Islet of Langerhans (tissue), 1 donor: ENCODE measurements at regions not wholly inside any gene's neighbourhood (a gene's known extent, or its start where the extent isn't known, plus 50 kb on each side); places are given as distances from the start of the nearest gene placed in this dataset.
"Not testable (repeated sequence)": the region's sequence is repeated elsewhere in the genome, so short reads cannot be mapped to it uniquely, and the experiment has no call there.

Experiments
- FAIRE-seq: peaks from one replicate; lab custom pipeline; 2011; peaks lifted over from hg19 to GRCh38; lab: Jason Lieb, UNC

DNA sequence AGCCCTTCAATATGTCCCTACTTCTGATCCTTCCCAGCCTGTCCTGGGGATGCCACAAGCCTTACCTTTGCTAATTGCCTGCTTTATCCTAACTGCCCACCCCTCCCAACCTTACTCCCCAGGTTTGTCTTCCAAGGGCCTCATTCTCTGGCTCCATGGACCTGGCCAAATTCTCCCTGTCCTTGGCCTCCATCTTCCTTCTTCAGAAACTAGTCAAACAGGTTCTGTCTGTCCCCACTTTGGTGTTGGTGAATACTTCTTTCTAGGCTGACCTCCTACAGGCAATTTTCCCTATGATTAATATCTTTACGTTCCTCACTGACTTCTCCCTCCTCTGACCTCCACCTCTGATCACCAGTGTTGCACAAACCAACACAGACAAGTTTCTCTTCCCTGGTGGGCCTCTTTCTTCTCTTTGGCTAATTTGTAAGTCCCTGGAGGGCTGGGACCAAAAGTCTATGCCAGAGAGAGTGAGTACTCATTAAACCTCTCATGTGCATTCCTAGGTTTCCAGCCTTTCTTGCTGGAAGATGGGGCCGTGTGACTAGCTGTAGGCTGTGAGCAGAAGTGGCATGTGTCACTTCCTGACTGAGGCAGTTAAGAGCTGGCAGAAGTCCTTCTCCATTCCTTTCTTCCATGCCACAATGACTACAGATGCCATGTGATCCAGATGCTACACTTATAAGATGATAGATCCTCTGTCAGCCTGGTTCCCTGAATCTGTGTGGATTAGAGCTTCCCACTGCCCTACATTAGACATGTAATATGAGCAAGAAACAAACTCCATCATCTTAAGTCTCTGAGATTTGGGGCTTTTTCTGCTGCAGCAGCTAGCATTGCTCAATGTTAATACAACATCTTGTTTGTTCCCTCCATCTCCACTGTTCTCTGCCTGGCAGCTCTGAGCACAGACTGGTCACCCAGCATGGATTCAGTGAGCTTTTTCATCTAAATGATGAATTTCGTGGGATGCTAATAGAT is 382.7 kb downstream of the RPS24 start:
- FAIRE-seq: no peak

DNA sequence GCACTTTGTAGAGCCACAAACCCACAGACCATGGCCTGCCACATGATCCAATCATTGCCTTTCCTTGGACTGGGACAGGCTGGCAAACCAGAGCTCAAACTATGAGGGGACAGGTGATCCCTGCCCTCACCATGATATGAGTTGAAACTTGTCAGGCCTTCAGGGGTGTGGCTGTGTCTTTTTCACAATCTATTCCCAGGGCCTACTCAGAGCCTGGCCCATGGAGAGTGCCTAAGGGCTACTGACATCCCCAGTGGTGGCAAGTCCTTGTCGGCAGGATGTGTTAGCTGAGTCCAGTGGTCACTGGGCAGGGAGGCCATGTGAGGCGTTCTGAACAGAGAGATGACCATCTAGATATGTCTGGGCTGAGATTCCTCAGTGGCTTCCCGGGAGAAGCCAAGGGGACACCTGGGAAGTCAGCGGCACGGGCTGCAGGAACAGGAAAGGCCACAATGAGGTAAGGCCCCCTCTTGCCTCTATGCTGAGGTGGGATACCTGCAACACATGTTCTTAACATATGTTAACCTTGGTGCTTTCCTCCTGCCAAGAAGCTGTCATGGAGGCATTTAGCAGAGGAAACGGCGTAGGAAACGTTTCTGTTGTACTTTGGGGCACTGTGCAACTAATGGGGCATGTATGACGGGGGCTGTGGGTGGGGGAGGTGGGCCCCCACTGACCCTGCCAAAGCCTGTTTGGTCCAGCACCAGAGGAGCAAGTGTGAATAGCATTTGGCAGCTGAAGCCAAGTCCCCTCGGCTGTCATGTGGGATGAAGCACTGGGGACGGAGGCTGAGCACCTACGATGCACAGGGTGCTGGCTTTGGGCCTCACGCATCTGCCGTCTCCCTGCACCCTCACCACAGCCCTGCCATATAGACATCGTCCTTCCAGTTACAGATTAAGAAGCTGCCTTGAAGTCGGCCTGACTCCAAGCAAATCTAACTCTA is 384.0 kb downstream of the RPS24 start:
- no peak for FAIRE-seq

DNA sequence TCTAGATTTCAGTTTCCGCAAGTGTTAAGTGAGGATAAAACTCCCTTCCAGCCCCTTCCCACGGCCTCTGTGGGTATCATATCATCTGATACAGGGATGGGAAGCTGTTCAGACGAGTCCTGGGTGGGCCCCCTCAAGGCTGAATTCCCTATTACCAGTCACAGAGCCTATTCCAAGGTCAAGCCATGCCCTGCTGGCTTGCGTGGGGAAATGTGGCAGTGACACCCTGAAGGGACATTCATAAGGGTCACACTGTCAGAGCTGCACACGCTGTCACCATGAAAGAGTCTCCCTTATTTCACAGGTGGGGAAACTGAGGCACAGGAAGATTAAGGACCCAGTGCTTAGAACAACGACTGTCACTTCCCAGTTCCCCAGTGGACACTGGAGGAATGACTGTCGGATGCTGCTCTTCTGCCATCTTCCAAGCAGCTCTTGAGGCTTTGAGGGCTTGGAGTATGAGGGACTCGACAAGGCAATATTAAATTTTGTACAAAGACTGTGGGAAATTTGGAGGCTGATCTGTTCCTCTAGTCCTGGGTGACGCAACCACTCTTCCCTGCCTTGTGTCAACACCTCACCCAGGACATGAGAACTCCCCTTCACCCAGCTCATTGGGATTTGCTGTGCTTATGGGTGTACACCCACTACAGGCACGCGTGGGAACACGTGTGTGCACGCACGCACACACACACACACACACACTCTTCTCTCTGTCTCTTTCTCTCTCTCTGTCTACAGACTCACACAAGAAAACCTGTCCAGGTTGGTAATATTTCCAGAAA is 386.0 kb downstream of the RPS24 start:
- FAIRE-seq: no peak

DNA sequence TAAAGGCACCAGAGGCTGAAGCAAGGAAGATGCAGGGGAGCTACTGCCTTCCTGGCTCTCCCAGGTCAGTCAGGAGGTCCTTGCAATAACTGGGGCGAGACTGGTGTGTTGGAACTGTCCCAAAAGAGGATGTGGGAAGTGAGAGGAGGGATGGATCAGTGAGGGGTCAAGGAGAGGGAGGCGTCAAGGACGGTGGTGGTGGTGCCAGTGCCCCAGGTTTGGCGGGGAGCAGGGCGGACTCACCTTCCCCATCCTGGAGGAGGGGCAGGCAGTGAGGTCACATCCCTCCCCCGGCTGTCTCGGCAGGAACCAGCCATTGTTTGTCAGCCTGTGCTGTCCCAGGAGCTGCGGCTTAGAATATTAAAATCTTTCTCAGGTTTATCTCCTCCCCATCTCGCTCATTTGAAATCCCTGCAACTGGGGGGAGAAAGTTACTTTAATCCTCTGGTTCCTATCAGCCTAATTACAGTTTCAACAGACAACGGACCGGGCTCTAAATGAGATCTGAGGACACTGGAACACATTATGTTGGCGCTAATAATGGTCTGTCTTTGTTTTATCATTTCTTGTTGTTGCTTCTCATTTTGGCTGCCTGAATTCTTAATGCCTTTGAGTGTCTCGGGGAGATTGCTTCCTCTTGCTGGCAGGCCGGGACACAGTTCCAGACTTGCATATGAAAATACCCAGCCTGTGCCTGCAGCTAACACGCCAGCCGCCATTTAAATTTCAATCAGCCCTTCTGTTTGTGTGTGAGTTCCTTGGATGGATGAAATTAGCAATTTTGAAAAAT is 387.5 kb downstream of the RPS24 start:
- no peak for FAIRE-seq

DNA sequence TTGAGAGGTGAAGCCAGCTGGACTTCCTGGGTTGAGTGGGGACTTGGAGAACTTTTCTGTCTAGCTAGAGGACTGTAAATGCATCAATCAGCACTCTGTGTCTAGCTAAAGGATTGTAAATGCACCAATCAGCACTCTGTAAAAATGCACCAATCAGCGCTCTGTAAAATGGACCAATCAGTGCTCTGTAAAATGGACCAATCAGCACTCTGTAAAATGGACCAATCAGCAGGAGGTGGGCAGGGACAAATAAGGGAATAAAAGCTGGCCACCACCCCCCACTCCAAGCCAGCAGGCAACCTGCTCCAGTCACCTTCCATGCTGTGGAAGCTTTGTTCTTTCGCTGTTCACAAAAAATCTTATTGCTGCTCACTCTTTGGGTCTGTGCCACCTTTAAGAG is 390.4 kb downstream of the RPS24 start:
- not testable (repeated sequence) for FAIRE-seq

DNA sequence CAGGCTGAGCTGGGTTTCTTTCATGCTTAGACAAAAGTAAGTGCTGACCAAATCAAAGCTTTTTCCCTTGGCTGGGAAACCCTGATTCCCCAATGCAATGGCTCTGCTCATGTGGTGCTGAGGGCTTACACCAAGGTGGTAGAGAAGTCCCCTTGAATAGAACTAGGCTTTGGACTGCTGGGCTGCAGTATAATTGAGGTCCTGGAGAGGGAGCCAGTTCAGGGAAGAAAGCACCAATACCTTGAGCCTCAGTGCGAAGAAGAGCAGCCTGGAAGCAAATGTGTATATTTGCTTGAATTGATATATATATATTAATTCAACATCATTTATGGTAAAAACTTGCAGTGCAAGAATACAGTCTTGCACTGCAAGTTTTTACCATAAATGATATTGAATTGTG is 391.1 kb downstream of the RPS24 start:
- FAIRE-seq: no peak

DNA sequence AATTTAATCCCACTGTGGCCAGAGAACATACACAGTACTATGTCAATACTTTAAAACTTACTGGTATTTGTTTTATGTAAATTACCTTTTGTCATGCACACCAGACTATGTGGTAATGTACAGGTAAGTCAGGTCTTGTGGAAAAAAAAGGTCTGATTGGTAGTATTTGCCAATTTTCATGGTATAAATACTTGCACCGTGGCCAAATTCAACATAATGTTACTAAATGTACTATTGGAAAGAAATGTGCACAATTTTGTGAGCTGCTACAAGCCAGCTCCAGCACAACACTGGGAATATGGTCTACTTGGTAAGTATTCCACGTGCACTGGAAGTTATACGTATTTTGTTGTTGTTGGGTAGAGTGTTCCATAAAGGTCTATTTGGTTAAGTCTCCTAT is 392.5 kb downstream of the RPS24 start:
- no peak for FAIRE-seq

DNA sequence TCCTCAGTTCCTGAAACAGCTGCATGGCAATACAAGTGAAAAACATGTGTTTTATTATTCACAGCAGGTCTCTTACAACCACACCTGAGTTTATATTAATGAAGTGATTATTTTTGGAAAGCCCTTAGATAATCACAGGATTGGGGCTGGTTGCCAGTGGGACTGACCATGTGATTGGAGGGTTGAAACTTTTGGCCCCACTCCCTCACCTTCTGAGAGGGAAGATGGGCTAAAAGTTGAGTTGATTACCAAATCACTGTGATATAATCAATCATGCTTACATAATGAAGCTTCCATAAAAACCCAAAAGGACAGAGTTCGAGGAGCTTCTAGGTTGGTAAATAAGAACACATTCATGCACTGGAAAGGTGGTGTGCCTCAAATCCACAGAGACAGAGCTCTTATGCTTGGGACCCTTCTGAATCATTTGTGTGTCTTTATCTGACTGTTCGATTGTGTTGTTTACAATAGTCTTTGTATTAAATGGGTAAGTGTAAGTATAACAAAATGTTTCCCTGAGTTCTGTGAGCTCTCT is 393.9 kb downstream of the RPS24 start:
- no peak for FAIRE-seq

DNA sequence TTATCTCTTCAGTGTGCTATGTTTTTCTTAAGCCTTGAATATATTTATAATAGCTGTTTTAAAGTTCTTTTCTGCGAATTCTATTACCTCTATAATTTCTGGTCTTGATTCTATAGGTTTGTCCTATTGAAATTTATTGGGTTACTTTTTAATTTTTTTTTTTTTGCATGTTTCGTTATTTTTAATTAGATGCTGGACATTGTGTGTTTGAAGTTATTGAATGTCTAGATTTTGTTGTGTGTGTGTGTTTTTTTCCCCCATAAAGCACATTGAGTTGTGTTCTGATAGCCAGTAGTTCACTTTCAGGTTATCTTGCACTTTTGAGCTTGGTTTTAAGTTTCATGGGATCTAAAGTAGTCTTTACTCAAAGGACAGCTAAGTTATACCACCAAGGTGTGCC is 394.9 kb downstream of the RPS24 start:
- FAIRE-seq: no peak

DNA sequence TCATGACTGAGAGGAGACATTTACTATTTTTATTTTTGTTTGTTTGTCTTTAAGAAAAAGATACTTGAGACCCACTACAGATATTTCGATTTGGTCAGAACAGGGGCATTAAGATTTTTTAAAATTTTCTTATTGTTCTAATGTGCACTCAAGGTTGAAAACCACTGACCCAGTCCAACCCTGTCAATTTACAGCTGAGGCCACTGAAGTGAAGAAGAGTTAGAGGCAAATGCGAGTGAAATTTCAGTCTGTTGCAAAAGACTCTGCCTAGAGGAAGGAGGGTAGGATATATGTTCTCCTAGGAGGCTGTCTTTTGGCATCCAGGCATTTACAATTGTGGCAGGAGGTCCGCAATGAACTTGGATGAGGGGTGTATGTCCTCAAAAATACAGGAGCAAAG is 396.3 kb downstream of the RPS24 start:
- FAIRE-seq: no peak

DNA sequence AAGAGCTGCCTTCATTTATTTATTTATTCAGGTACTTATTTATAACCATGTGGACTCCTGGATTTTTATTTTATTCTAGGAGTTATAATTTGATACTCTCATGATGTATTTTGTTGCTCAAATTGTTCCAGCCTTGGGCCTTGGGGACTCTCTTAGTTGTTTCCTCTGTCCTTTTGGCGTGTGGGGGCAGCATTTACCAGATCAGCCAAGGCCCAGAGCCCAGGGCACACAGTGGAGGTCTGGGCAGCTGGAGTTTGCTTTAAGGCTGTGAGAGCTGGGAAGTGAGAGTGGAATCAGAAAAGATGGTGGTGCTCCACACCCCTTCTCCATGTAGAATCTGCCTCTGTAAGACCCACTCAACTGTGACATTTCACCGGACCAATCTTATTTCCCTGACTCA is 398.9 kb downstream of the RPS24 start:
- no peak for FAIRE-seq

DNA sequence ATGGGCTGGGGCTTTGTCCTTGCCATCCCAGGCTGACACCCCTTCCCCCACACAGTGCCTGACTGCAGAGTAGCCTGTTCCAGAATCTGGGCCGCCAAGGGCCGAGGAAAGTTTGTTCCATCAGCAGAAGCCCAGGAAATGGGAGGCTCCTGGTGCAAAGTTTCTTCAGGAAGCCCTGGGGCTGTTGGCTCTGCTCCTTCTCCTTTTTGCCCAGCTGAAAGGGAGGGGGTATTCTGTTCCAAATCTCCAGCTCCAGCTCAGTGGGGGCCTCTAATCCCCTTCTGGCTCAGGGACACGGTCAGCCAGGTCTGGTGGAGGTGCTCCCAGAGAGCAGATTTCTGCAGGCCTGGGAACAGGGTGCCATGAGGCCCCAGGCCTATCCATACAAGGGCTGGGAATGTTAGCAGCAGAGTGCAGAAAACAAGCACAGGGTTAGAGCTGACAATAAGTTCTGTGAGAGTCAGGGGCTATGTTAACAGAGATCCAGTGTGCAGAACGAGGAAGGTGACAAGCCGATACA is 399.5 kb downstream of the RPS24 start:
- no peak for FAIRE-seq

DNA sequence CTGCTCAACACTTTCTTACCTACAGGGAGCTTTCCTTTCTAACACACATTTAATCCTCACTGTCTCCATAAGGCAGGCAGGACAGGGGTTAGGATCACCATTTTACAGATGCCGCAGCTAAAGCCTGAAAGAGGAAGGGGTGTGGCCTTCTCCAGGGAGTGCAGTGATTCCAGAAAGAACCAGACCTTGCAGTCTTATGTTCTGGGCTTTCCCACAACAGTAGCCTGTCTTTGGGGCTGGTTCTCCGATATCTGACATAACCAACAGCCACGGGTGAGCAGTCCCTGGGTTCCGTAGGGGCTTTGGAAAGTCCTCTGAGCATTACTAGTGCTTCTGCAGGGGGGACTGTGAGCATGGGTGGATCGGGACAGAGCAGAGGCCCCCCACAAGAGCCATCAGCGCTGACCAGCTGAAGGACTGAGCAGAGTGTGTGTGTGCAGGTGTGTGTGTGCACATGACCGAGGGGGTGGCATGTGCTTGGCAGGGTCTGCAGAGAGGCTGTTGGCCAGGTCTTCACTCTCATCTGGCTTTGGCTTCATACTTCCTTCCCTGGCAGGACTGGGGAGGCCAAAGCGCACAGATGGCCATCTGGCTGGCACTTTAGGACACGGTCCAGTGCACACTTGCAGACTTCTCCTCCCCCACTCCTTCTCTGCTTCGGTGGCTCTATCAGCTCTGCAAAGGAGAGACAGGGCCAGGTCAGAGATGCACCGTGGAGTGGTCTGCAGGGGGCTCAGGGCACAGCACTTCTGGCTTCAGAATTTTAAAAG is 400.3 kb downstream of the RPS24 start:
- no peak for FAIRE-seq

DNA sequence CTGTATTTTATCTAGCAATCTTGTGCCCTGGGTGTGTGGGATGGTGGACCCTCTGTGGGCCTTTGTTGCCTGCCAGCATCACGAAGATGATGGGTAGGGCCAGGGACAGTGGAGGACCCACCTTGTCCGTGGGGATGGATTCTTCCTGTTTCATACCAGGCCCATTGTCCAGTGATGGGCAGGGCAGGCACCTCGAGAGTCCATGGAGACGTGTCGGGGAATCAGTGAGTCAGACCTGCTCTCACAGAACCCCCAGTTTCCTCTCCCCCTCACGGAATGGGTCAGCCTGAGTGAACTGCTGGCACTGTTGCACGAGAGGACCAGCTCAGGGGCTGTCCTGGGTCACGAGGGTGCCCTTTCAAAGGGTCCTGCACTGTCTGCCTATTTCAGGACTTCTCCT is 401.2 kb downstream of the RPS24 start:
- FAIRE-seq: no peak

DNA sequence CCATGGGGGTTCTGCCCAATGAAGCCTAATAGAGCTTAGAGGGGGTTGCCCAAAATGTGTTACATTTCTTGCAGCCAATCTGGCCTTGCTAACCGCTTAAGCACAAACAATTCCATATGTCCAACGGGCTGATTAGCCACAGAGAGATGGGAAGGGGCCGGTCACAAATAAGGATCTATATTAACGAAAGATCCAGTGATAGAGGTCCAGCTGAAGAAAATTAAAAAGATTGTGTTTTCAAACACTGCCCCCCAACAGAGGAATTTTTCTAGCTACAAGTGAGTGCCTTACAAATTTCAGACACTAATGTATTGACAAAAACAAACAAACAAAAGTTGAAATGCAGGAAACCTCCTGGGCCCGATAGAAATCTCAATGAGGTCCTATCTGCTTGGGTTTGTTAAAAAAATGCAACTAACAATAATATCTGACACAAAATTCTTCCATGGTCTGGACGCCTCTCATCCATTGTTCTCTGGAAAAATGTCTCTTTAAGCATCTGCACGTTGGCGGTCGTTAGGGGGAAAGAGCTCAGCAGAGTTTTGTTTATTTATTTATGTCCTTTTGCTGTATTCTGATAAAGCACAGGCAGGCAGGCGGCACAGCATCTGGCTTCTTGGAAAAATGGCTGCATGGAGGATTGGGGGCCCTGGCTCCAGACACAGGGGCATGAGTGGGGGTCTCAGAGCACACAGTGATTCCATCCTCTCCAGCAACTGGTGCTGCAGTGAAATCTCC is 402.0 kb downstream of the RPS24 start:
- no peak for FAIRE-seq

DNA sequence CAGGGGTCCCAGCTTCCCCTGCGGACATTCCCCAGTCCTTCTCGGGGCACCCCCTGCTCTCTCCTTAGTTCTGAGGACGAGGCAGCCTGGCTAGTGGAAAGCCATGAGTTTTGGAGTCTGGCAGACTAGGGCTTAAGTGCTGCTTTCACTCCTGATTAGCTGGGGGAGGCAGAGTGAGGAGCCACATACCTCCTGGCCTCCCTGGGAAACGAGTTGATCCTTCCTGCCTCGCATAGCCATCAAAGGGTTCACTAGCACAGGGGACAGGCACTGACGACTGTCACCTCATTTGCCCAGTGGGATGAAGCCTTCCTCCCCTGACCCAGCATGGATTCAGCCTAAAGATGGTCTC is 402.5 kb downstream of the RPS24 start:
- FAIRE-seq: no peak

DNA sequence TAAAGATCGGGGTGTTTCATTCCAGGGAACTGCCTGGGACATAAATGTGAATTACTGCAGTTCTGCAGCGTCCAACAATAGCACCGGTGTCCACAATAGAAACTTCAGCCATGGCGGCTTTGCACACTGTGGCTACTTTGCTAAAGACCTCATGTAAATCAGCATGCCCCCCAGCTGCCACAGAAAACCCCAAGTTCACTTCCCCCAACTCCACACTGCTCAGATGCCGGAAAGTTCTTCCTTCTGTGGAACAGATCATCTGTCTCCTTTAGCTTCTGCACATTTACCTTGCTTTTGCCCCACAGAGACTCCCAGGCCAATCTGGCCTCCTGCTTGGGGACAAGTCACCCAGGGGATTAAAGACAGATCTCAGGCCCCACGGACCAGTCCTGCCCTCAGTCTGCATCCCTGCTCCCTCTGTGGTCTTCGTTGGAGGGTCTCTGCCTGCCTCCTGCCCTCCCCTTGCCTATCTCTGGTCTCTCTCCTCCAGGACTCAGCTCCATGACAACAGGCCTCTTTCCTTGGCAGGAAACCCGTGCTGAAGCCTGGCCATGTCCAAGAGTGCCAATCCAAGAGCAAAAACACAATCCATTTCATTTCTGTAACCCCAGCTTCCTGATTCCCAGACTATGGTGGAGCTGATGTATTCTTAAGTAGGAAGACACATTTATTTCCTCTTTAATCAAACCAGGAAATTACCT is 403.2 kb downstream of the RPS24 start:
- no peak for FAIRE-seq

DNA sequence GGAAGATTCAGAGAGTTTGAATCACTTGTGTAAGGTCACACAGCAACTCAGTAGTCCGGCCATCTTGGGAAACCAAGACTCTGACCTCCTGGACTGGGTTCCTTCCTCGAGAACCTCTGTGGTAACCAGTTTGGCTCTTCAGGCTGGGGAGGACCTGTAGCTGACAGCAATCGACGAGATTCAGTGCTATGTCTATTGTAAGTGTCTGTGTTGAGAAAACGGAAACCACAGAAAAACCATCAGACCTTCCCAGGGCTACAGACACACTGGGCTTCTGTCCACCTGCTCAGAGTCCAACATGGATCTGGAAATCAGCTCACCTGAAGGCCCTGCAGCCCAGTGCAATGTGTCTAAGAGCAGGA is 403.7 kb downstream of the RPS24 start:
- FAIRE-seq: no peak
